ENCODE measurements at regions not wholly inside any gene's neighbourhood (a gene's known extent, or its start where the extent isn't known, plus 50 kb on each side); places are given as distances from the start of the nearest gene placed in this dataset.
"Not testable (repeated sequence)": the region's sequence is repeated elsewhere in the genome, so short reads cannot be mapped to it uniquely, and the experiment has no call there.

DNA sequence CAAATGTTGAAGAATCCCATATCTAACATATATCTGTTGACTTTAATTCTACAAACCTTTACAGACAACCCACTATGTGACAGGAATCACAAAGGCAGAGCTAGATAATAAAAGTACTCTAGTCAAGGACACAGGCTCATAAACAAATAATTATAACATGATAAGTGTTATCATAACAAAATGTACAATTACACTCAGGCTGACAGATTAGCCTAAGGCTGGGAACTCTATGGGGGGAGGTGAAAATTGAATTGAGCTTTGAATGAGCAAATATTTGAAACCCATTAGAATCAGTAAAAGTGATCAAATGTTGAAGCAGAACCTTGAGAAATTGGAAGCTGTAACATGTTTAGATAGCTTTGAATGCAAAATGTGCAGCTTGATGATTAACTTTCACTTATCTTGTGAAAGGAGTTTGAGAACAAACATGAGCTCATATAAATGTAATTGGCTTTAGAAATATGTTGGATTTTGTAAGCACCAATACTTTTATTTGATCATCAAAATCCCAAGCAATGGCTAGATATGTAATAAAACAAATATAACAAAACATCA, 970.2 kb downstream of the SORCS3 start:
- DNase-seq: no peak

DNA sequence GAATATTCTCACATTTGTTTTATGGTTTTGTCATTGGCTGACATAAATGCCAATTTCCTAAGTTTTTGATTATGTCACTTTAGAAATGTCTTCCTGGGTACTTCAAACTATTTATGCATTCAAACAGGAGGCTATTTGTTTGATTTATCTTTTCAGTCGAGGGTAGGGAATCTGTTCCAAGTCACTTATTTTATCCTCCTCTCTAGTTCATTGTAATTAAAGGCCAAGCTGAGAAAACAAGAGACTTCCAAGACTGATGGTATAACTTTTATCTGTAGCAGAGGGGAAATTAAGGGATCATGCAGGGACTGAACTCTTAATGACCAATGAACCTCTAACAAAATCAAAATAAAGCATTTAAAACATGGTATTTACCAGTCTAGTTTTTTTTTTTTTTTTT, 968.4 kb downstream of the SORCS3 start:
- no peak for DNase-seq

DNA sequence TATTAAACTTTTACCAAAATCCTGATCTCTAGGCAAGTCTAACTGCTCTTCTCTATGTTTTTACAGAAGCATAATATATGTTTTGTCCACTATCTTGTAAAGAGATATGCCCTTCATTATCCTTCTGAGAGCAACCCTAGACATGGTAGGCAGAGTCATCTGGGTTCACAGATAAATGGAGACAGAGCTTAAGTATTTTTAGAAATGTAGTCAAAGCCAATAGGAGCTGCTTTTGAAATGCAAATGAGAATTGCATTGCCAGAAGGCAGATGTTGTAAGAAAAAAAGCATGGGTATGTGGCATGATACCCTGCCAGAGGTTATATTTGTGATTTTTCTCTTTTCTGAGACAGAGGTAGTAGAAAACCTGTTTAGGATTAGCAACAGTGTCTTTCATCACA, 964.8 kb downstream of the SORCS3 start:
- no peak for DNase-seq

DNA sequence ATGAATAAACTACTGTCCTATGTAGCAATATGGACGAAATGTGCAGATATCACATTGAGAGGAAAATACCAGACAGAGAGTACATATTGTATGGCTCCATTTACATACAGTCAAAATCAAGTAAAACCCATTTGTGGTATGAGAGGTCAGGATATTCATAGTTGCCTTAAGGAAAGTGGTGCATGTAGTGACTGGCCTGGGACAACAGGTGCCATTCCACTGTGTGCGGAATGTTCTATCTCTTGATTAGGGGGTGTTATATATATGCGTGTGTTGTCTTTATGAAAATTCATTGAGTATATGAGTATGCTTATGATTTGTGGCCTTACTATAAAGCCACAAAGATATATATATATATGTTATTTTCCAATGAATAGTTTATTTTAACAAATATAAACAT, 964.0 kb downstream of the SORCS3 start:
- DNase-seq: no peak

DNA sequence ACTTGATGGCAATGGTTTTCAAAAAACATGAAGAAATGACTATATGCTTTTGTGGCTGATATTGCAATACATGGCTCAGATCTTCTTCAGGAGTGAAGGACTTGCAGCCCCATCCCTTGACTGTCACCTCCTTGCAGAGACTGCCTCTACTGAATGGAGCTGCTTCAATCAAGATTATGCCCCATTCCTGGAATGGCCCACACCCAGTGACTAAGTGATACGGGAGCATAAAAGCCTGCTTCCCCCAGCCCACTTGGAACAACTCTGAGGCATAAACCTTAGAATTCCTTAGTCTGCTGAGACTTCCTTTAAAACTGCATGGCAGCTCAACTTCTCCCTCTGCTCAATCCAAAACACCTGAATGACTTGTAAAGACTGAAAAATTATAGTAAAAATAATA, 957.1 kb downstream of the SORCS3 start:
- no peak for DNase-seq

DNA sequence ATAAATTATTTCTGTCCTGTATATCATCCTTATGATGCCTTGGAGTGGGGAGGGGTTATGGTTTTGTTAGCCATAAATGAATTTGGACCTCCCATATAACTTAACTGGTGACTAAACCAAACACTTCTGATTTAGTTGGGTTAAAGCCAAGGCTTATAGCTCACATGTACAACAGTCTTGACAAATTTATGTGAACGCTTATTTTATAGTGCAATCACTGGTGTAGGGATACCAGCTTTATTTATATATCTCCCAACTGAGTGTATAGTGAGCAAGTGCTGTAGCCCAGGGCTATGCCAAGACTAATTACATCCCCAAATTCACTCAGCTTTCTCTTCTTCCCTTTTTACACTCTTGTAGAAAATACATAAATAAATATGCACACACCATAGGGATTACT, 956.2 kb downstream of the SORCS3 start:
- DNase-seq: no peak

- DNase-seq: no peak
Observed at GRCh38 chr10:105596749-105597148, 955.7 kb downstream of the SORCS3 start.

DNA sequence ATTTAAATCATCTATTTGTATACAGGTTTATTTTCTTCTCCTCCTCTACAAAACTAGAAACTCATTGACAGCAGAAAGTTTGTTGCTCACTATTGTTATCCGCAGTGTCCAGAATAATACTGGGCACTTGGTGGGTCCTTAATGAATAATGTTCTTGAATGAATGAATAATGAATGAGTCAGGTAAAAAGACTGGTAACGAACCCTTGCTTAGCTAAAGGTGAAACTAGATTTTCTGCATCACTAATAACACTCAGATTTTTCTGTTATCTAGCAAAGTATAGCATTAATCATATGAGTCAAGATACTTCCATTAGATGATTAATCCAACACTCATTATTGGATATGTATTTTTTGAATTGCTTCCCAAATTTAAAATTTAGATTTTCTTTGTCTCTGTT, 953.2 kb downstream of the SORCS3 start:
- DNase-seq: no peak

DNA sequence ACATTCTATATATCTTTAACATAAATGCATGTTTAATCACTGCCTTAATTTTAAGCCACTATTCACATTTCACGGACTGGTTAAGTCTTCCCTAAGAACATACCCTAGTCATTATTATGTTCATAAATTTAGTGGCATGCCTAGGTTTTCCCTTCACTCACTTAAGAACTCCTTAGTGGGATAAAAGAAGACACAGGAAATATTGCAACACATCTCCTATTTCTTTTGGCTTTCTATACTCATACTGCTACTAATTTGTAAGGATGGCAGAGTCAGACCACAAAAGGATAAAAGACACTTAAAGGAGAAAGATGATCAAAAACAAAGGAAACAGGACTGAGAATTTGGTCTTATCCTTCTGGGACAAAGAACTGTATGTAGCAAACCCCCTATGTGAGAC, 951.4 kb downstream of the SORCS3 start:
- no peak for DNase-seq

- DNase-seq: no peak
Observed at GRCh38 chr10:105586451-105587098, 945.5 kb downstream of the SORCS3 start.

DNA sequence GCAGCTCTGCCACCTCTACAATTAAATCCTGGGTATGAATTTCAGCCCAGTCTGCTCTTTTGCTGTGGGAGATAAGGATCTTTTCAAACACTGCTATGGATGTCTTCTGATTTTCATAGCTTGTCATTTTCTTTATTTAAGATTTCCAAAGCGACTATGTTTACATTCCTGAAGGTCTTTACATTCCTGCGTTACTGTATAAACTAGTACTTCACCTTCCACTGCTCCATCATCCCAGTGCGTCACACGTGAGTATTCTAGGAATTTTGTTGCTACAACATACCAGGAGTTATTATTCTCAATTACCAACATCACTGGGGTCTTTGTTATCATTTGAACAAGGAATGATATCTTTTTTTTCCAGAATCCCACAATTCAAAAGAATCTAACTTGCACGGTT, 944.7 kb downstream of the SORCS3 start:
- DNase-seq: no peak

DNA sequence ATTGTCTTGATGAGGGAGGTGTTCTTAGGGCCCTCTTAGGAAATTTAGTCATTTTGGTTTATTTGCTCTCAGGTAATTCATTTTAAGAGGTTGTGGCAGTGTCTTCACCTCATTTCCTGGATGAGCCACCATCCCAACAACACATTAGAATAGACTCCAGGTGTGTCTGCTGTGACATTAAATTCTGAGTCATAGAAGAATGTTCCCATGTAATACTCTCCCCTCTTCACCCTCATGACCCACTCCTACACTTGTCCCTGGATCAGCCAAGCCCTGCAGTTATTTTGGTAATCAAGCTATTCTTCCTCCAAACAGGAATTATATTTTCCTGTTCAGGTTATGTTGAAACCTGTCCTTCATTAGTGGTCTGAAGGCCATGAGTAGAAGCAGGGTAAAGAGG, 944.1 kb downstream of the SORCS3 start:
- no peak for DNase-seq

- DNase-seq: no peak
Observed at GRCh38 chr10:105579112-105579511, 938.0 kb downstream of the SORCS3 start.

GRCh38 chr10:105577865-105578607, 936.9 kb downstream of the SORCS3 start:
- DNase-seq: no peak

DNA sequence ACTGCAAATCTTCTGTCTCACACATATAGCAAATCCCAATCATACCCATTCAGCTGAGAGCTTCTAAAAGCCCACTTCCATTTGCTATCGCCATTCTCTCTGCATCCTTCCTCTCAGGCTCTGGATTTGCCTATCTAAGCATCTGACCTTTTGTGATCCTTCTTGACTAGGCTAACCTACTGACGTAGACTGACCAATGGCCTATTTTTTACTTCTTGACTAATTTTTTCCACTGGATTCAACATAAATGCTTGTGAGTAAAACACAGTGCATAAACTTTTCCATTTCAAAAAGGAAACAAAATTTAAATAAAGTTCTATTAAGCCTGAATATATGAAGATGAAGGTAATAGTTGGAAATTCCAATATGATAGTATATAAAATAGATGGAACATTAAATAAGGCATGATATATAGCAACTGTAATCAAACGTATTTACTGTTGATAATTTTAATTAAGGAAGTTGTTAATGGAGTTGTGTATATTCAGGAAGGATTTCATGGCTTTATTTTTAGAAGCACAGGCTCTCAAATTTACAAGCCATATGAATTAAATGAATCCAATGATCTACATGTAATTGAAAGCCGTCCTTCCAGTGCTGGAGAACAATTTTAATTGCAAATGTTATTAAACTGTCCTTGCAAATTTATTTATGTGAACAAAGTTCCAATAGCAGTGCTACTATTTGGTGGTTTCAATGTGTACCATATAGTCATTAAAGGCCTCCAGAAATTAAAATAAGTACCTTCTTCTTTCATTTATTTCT, 918.4 kb downstream of the SORCS3 start:
- no peak for DNase-seq

GRCh38 chr10:105550453-105550852, 909.4 kb downstream of the SORCS3 start:
- not testable (repeated sequence) for DNase-seq

- no peak for DNase-seq
Observed at GRCh38 chr10:105549731-105550130, 908.6 kb downstream of the SORCS3 start.

DNA sequence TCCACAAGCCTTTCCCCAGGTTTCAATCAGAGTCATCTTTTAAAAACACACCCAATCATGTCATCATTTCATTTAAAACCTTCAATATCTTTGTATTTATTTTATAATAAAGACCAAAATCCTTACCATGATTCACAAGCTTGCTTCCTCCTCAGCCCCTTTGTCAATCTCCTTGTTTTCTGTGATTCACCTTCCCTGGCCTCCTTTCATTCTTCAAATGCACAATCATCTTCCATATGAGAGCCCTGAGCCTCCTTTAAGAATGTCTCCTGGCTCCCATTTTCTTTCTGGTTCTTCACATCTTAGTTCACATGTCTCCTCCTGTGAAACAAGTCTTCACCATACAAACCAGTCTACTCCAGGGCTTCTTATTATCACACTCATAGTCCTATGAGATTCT, 904.0 kb downstream of the SORCS3 start:
- no peak for DNase-seq

GRCh38 chr10:105540381-105540780, 899.3 kb downstream of the SORCS3 start:
- DNase-seq: no peak

GRCh38 chr10:105538874-105539273, 897.8 kb downstream of the SORCS3 start:
- no peak for DNase-seq

DNA sequence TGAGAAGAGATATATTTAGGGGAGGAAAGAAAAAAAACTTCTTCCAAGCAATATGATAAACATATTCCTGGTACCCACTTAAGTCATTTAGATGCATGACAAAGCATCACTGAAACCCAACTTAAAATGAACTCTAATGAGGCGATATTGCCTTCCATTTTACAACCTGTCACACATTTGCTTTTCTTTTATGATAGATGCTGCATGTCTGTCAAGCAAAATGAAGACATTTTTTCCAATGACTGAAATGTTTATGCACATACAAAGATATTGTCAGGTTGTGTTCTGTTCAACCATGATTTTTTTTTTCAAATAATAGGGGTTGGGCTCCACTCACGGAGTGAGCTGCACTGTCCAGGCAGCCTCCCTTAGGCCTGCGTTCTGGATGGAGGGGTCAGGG, 894.4 kb downstream of the SORCS3 start:
- no peak for DNase-seq

DNA sequence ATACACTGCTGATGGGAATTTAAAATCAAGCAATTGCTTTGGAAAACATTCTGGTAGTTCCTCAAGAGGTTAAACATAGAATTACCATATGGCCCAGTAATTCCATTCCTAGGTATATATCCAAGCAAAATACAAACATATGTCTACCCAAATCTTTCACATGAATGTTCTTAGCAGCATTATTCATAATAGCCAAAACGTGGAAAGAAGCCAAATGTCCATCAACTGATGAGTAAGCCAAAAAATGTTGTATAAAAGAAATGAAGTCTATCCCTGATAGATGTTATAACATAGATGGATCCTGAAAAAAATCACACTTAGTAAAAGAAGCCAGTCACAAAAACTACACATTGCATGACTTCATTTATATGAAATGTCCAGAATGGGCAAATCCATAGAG, 893.0 kb downstream of the SORCS3 start:
- no peak for DNase-seq

DNA sequence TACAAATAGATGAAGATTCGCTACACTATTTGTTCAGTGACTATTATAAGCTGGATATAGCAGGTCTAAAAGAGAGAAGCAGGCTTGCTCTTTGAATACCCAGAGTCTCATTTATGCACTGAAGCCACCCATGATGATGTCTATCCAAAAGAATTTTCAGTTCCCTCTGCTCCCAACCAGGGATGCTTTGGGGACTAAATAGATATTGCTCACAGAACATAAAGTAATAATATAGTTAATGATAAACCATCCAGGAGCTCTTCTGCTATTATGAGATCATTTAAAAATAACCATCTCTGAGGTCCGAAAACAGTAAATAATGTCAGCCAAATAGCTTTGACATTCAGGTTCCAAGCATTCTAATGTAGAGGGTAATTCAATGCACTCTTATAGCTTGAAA, 875.4 kb downstream of the SORCS3 start:
- no peak for DNase-seq

GRCh38 chr10:105514106-105514505, 873.0 kb downstream of the SORCS3 start:
- DNase-seq: no peak
